Neuronal stem cell (in vitro differentiated cells): ENCODE measurements at regions not wholly inside any gene's neighbourhood (a gene's known extent, or its start where the extent isn't known, plus 50 kb on each side); places are given as distances from the start of the nearest gene placed in this dataset.

ENCODE experiments used
- DNase-seq: peaks from one replicate; pipeline ENCODE4 v3.0.0-alpha.2; 2013; ENCODE audit warnings: low spot score
- H2AFZ ChIP-seq: one replicate; pipeline ENCODE4 v1.6.1; 2013; ENCODE audit warnings: mild to moderate bottlenecking, low read length, inconsistent platforms
- H2AK5ac ChIP-seq: 2 replicates; pipeline ENCODE4 v1.6.1; 2013; ENCODE audit warnings: low read depth, mild to moderate bottlenecking, inconsistent platforms, low read length, moderate library complexity, mixed read lengths
- H2BK120ac ChIP-seq: 2 replicates; pipeline ENCODE4 v1.6.1; 2013; ENCODE audit warnings: low read depth, mild to moderate bottlenecking, inconsistent platforms, low read length, moderate library complexity, mixed read lengths
- H2BK12ac ChIP-seq: one replicate; pipeline ENCODE4 v1.6.1; 2013; ENCODE audit warnings: low read length, inconsistent platforms
- H2BK15ac ChIP-seq: 2 replicates; pipeline ENCODE4 v1.6.1; 2013; ENCODE audit warnings: mild to moderate bottlenecking, low read length, inconsistent platforms, mixed read lengths
- H2BK5ac ChIP-seq: one replicate; pipeline ENCODE4 v1.6.1; 2013; ENCODE audit warnings: inconsistent platforms, mild to moderate bottlenecking, low read length, moderate library complexity
- H3K14ac ChIP-seq: one replicate; pipeline ENCODE4 v1.6.1; 2013; ENCODE audit warnings: low read length, inconsistent platforms
- H3K18ac ChIP-seq: 2 replicates; pipeline ENCODE4 v1.6.1; 2013; ENCODE audit warnings: low read length, inconsistent platforms
- H3K23ac ChIP-seq: 2 replicates; pipeline ENCODE4 v1.6.1; 2013; ENCODE audit warnings: low read depth, mild to moderate bottlenecking, mixed read lengths, low read length, inconsistent platforms; ENCODE audit not compliant: poor library complexity
- H3K27ac ChIP-seq: replicated peaks from 3 replicates; pipeline ENCODE4 v1.5.1; 2013; ENCODE audit warnings: low read length, inconsistent platforms
- H3K27me3 ChIP-seq, 3 experiments: 2 replicates each; pipeline ENCODE4 v1.6.1; 2013; ENCODE audit warnings: low read length in 3 of 3, mild to moderate bottlenecking in 2 of 3, inconsistent platforms in 1 of 3, low read depth in 1 of 3, mixed read lengths in 1 of 3, moderate library complexity in 1 of 3; ENCODE audit not compliant: control insufficient read depth in 3 of 3, insufficient read depth in 3 of 3
- H3K36me3 ChIP-seq, 2 donors: replicated peaks in 1 of 2; 2 replicates each; pipeline ENCODE4 v1.6.1; 2013; ENCODE audit warnings: low read length in 2 of 2; ENCODE audit not compliant: control insufficient read depth in 2 of 2, insufficient read depth in 2 of 2
- H3K4ac ChIP-seq: 2 replicates; pipeline ENCODE4 v1.6.1; 2013; ENCODE audit warnings: inconsistent platforms, mild to moderate bottlenecking, low read length, moderate library complexity
- H3K4me1 ChIP-seq, 2 donors: 1 replicate in 1 of 2; 2 replicates in 1 of 2; pipeline ENCODE4 v1.6.1; 2013; ENCODE audit warnings: low read length in 2 of 2, low read depth in 1 of 2; ENCODE audit not compliant: control insufficient read depth in 2 of 2, insufficient read depth in 1 of 2
- H3K4me2 ChIP-seq: one replicate; pipeline ENCODE4 v1.6.1; 2013; ENCODE audit warnings: mild to moderate bottlenecking, low read length, inconsistent platforms; ENCODE audit not compliant: insufficient read depth, poor library complexity, severe bottlenecking
- H3K4me3 ChIP-seq, 2 donors: 2 replicates each; pipeline ENCODE4 v1.5.1; 2013; ENCODE audit warnings: low read length in 2 of 2, mild to moderate bottlenecking in 2 of 2, inconsistent platforms in 1 of 2, moderate library complexity in 1 of 2
- H3K79me1 ChIP-seq: one replicate; pipeline ENCODE4 v1.6.1; 2013; ENCODE audit warnings: low read depth, mild to moderate bottlenecking, inconsistent platforms, low read length, moderate library complexity
- H3K9ac ChIP-seq: one replicate; pipeline ENCODE4 v1.6.1; 2013; ENCODE audit warnings: mild to moderate bottlenecking, low read depth, low read length, inconsistent platforms; ENCODE audit not compliant: poor library complexity
- H3K9me3 ChIP-seq, 2 donors: replicated peaks in 1 of 2; 2 replicates each; pipeline versions ENCODE3 to v1.6.1; 2013; ENCODE audit warnings: low read length in 2 of 2, mild to moderate bottlenecking in 2 of 2, inconsistent platforms in 1 of 2, low read depth in 1 of 2, mixed read lengths in 1 of 2, moderate library complexity in 1 of 2; ENCODE audit not compliant: control insufficient read depth in 2 of 2, insufficient read depth in 1 of 2
- H4K8ac ChIP-seq: one replicate; pipeline ENCODE4 v1.6.1; 2013; ENCODE audit warnings: low read depth, mild to moderate bottlenecking, inconsistent platforms, low read length, moderate library complexity
- H4K91ac ChIP-seq: one replicate; pipeline ENCODE4 v1.6.1; 2013; ENCODE audit warnings: low read length, low read depth, mild to moderate bottlenecking, inconsistent platforms; ENCODE audit not compliant: poor library complexity
- WGBS, 2 donors: extraction: QIAGEN DNeasy Blood & Tissue Kit; methylation state at CpG; one replicate each; pipeline ENCODE4 v1.1.7; 2013; ENCODE audit warnings: missing lambda C conversion rate in 2 of 2, mixed read lengths in 1 of 2; ENCODE audit not compliant: insufficient read length in 2 of 2, insufficient replicate concordance in 1 of 2; ENCODE audit errors: extremely low coverage in 2 of 2; 5-methylcytosine and 5-hydroxymethylcytosine counted together

DNA sequence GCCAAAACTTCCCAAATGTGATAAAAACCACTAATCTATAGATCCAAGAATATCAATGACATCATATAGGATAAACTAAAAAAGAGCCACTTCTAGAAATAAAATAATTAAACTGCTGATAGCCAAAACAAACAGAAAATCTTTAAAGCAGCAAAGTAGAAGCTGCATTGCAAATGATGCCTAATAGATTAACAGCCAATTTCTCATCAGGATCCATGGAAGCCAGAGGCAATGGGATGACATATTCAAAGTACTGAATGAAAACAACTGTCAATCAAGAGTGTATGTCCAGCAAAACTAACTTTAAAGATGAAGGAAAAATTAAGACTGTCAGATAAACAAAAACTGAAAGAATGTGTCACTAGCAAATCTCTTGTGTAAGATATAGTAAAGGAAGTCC lies 224.8 kb downstream of the PSAT1 start:
- no peak overlapping the region for H3K4me3 ChIP-seq
- peaks cover 0 to 16% of the 10 kb centered on the region in 2 donors for H3K9me3 ChIP-seq
- H2BK5ac ChIP-seq = no peak overlapping the region
- no peak overlapping the region for H2BK12ac ChIP-seq
- no peak for DNase-seq
- no peak overlapping the region for H3K14ac ChIP-seq
- no peak overlapping the region for H3K18ac ChIP-seq
- H2BK15ac ChIP-seq = no peak overlapping the region
- no peak overlapping the region for H3K27ac ChIP-seq
- no peak overlapping the region for H3K23ac ChIP-seq
- no peak overlapping the region for H4K8ac ChIP-seq
- no peaks in the 10 kb centered on the region for H3K27me3 ChIP-seq
- H3K4ac ChIP-seq = no peak overlapping the region
- H3K79me1 ChIP-seq = no peaks in the 10 kb centered on the region
- H3K36me3 ChIP-seq = peaks cover 0 to 2% of the 10 kb centered on the region in 2 donors
- no peak overlapping the region for H3K9ac ChIP-seq
- H2AFZ ChIP-seq = no peak overlapping the region
- peaks cover 0 to 3% of the 10 kb centered on the region in 2 donors for H3K4me1 ChIP-seq
- H4K91ac ChIP-seq = no peak overlapping the region
- H2AK5ac ChIP-seq = no peak overlapping the region
- H3K4me2 ChIP-seq = no peak overlapping the region
- no peak overlapping the region for H2BK120ac ChIP-seq

DNA sequence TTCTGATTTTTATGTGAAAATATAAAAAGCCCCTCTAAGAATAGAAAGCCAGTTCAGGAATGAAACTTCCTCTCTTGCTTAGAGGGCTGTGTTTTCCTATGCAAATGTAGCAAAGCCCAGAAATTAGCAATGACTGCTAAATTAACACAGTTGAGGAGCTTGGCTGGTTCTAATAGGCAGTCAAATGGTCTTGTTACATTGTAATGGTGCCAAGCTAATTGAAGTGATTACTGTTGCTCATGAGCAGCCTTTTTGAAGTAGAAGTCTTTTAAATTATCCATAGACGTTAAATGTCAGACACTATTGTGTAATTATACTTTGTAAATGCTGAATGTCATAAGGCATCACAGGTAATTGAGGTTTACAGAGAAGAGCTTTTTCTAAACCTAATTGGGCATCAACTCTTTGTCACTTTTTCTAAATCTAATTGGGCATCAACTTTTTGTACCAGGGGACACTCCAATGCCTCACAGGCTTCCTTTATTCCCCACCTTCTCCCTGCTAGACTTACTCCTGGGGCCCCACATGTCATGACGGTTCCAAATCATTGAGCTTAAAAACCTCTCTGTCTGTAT lies 229.1 kb downstream of the PSAT1 start:
- DNase-seq = no peak

DNA sequence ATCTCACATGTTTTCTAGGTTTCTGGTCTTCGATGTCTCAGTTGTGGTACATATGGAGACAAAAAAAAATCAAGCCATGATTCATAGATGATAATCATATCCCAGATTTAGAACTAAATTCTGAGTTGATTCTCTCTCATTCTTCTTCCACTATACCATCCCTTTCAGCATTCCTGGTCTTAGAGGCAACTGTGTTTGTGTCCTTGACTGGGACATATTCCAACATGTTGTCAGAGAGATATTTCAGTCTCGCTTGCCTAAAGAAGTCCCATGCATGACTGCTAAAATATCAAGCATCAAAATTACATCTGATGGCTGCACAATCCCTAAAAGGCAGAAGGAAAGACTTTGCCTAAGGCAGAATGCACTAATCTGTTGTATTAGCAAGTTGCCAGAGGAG lies 236.6 kb downstream of the PSAT1 start:
- DNase-seq = no peak
- H3K18ac ChIP-seq = no peak overlapping the region
- H3K14ac ChIP-seq = no peak overlapping the region
- H3K27ac ChIP-seq = no peak overlapping the region
- H2BK15ac ChIP-seq = no peak overlapping the region
- H3K4me1 ChIP-seq = no peaks in the 10 kb centered on the region
- no peak overlapping the region for H2BK120ac ChIP-seq
- H3K27me3 ChIP-seq = no peaks in the 10 kb centered on the region
- H4K91ac ChIP-seq = no peak overlapping the region
- no peaks in the 10 kb centered on the region for H3K36me3 ChIP-seq
- H2AFZ ChIP-seq = no peak overlapping the region
- no peak overlapping the region for H3K23ac ChIP-seq
- no peaks in the 10 kb centered on the region for H3K79me1 ChIP-seq
- no peak overlapping the region for H3K4ac ChIP-seq
- no peak overlapping the region for H3K4me2 ChIP-seq
- no peak overlapping the region for H4K8ac ChIP-seq
- no peak overlapping the region for H3K4me3 ChIP-seq
- H2AK5ac ChIP-seq = no peak overlapping the region
- no peaks in the 10 kb centered on the region for H3K9me3 ChIP-seq
- no peak overlapping the region for H2BK12ac ChIP-seq
- H2BK5ac ChIP-seq = no peak overlapping the region
- WGBS, 2 donors = no CpG with 5 or more reads among the region's 2 CpGs
- no peak overlapping the region for H3K9ac ChIP-seq

More for the DNA sequence above, 229.1 kb downstream of the PSAT1 start:
- no CpG with 5 or more reads among the region's 2 CpGs for WGBS, 2 donors
- H2BK120ac ChIP-seq = no peak overlapping the region
- H3K23ac ChIP-seq = no peak overlapping the region
- H2AFZ ChIP-seq = no peak overlapping the region
- H3K9ac ChIP-seq = no peak overlapping the region
- no peak overlapping the region for H3K18ac ChIP-seq
- H4K8ac ChIP-seq = no peak overlapping the region
- no peak overlapping the region for H3K27ac ChIP-seq
- H3K4me3 ChIP-seq = no peak overlapping the region
- no peaks in the 10 kb centered on the region for H3K79me1 ChIP-seq
- no peak overlapping the region for H3K14ac ChIP-seq
- no peak overlapping the region for H3K4ac ChIP-seq
- peaks cover 0 to 3% of the 10 kb centered on the region in 2 donors for H3K4me1 ChIP-seq
- H4K91ac ChIP-seq = no peak overlapping the region
- no peak overlapping the region for H3K4me2 ChIP-seq
- H2BK5ac ChIP-seq = no peak overlapping the region
- no peaks in the 10 kb centered on the region for H3K36me3 ChIP-seq
- H3K9me3 ChIP-seq = no peaks in the 10 kb centered on the region
- no peaks in the 10 kb centered on the region for H3K27me3 ChIP-seq
- no peak overlapping the region for H2BK12ac ChIP-seq
- no peak overlapping the region for H2AK5ac ChIP-seq
- H2BK15ac ChIP-seq = no peak overlapping the region

DNA sequence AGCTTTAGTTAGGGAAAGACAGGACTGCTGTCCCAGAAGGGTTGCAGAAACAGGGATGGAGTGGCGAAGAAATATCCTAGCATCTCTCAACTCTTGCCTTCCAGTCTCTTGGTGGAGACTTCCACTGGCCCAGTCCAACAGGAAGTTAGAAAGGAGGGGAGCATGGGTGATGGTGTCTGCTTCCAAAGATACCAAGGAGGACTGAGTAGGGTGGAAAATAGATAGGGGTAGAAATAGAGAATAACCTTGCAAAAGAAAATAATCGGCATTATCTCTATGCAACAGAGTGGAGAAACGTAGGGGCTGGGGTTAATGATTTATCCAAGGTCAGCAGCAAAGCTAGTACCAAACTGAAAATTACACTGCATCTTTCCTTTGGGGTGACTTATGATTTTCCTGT lies 242.3 kb downstream of the PSAT1 start:
- H3K9ac ChIP-seq = no peak overlapping the region
- H3K4ac ChIP-seq = no peak overlapping the region
- no peaks in the 10 kb centered on the region for H3K9me3 ChIP-seq
- H4K8ac ChIP-seq = no peak overlapping the region
- H2AK5ac ChIP-seq = no peak overlapping the region
- no peaks in the 10 kb centered on the region for H3K27me3 ChIP-seq
- no peaks in the 10 kb centered on the region for H3K79me1 ChIP-seq
- no peak for DNase-seq
- no peak overlapping the region for H3K27ac ChIP-seq
- H2AFZ ChIP-seq = no peak overlapping the region
- H3K4me3 ChIP-seq = no peak overlapping the region
- no peak overlapping the region for H3K14ac ChIP-seq
- no peak overlapping the region for H2BK12ac ChIP-seq
- H4K91ac ChIP-seq = no peak overlapping the region
- H2BK15ac ChIP-seq = no peak overlapping the region
- H2BK120ac ChIP-seq = no peak overlapping the region
- H3K23ac ChIP-seq = no peak overlapping the region
- H3K36me3 ChIP-seq = no peaks in the 10 kb centered on the region
- no peak overlapping the region for H3K18ac ChIP-seq
- peaks cover 7 to 10% of the 10 kb centered on the region in 2 donors for H3K4me1 ChIP-seq
- no peak overlapping the region for H2BK5ac ChIP-seq
- no peak overlapping the region for H3K4me2 ChIP-seq
- WGBS, 2 donors = no CpG with 5 or more reads among the region's 3 CpGs
